ENCODE measurements at regions not wholly inside any gene's neighbourhood (a gene's known extent, or its start where the extent isn't known, plus 50 kb on each side); places are given as distances from the start of the nearest gene placed in this dataset.

DNA sequence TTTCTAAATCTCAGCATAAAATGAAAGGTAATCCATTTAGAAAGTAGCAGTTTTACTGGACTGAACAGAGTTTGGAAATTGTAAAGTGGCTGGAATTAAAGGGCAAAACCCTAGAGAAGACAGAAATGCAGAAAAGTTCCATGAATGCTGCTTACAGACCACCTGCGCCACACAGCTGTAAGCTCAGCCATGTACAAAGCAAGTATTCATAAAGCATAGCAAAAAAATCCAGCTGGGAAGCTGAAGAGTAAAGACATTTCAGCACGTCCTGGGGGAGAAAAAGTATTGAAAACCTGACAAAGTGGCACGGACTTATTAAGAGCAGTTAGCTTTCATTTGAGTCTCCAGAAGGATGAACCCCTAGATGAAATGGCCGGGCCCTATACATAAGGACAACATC lies 220.1 kb upstream of the CNTN5 start:
- H3K4me1 Mint-ChIP-seq, result no peaks in the 10 kb centered on the region
- Histone ChIP-seq H3K4me3 (replicated peaks in 1 of 3; ENCODE audit: low read depth in 2 of 3, low read length in 3 of 3) (no peak overlapping the region), H3K27me3 (ENCODE audit: control insufficient read depth in 2 of 2, insufficient read depth in 2 of 2, low read length in 2 of 2) (no peaks in the 10 kb centered on the region), H3K36me3 (replicated peaks in 1 of 2; ENCODE audit: control insufficient read depth in 1 of 2, insufficient read depth in 2 of 2, low read length in 2 of 2) (no peaks in the 10 kb centered on the region), H2AFZ (ENCODE audit: insufficient read depth, low read depth, low read length, poor library complexity, severe bottlenecking) (no peak overlapping the region), H3K4me2 (replicated peaks; ENCODE audit: extremely low read depth, low read length, poor library complexity, severe bottlenecking) (no peak overlapping the region), H3K27ac (ENCODE audit: low read depth in 1 of 2, low read length in 2 of 2) (no peak overlapping the region), H3K9me3 (replicated peaks in 1 of 2; ENCODE audit: control insufficient read depth in 1 of 2, insufficient read depth in 1 of 2, low read length in 2 of 2) (no peaks in the 10 kb centered on the region), H3K79me2 (ENCODE audit: insufficient read depth, low read length) (no peaks in the 10 kb centered on the region), H3K4me1 (ENCODE audit: control insufficient read depth in 1 of 2, insufficient read depth in 2 of 2, low read length in 2 of 2) (no peaks in the 10 kb centered on the region), H3K9ac (ENCODE audit: insufficient read depth, low read length, poor library complexity, severe bottlenecking) (no peak overlapping the region), H4K20me1 (ENCODE audit: insufficient read depth, low read length) (no peaks in the 10 kb centered on the region)
- H3K9me3 Mint-ChIP-seq, result peaks cover 0 to 6% (median 3%) of the 10 kb centered on the region in 7 donors
- no peak overlapping the region for H3K27ac Mint-ChIP-seq
- TF ChIP-seq, protein P1, sequence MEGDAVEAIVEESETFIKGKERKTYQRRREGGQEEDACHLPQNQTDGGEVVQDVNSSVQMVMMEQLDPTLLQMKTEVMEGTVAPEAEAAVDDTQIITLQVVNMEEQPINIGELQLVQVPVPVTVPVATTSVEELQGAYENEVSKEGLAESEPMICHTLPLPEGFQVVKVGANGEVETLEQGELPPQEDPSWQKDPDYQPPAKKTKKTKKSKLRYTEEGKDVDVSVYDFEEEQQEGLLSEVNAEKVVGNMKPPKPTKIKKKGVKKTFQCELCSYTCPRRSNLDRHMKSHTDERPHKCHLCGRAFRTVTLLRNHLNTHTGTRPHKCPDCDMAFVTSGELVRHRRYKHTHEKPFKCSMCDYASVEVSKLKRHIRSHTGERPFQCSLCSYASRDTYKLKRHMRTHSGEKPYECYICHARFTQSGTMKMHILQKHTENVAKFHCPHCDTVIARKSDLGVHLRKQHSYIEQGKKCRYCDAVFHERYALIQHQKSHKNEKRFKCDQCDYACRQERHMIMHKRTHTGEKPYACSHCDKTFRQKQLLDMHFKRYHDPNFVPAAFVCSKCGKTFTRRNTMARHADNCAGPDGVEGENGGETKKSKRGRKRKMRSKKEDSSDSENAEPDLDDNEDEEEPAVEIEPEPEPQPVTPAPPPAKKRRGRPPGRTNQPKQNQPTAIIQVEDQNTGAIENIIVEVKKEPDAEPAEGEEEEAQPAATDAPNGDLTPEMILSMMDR (IDR thresholded peaks at IDR 0.05), result no peak
- no peaks in the 10 kb centered on the region for H3K27me3 Mint-ChIP-seq (ENCODE audit: low read depth in 3 of 3)
- no peak for DNase-seq
- intact Hi-C loops (cut with micrococcal nuclease), result no loop called here
- WGBS (ENCODE audit: insufficient coverage), result 100% methylated on average over 1 of the region's 4 CpGs
- H3K4me3 Mint-ChIP-seq, result no peak overlapping the region
- H3K36me3 Mint-ChIP-seq, result no peaks in the 10 kb centered on the region

DNA sequence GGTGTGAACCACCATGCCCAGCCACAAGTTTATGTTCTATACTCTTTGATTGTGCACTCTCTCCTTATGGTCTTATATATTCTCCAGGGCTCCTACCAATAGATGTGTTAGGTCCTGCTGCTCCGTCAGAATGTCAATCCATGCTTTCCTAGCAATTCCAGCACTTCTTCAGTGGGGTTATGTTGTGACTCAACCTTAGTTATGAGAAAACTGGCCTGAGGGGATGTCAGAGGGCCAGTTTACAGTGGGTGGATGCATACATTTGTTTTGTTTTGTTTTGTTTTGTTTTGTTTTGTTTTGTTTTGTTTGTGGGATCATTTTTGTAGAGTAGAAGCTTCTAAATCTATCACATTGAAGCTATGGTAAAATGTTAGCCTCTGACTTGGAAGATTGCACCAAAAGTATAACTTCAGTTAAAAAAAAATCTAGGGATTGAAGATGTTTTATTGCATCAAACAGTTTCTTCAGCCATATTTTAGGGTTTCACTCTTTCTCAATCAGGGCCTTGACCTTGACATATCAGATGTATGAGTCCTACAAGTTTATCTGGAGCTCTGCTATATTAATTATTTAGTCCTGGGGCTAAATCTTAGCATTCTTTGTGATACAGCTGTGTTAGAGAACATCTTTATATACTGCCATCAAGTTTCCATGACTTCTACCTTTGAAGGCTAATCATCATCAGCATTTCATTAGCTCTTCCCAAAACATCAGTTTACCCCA lies 191.6 kb upstream of the CNTN5 start:
- intact Hi-C loops (cut with micrococcal nuclease), result no loop called here
- H3K9me3 ChIP-seq (replicated peaks in 1 of 2; ENCODE audit: control insufficient read depth in 1 of 2, insufficient read depth in 1 of 2, low read length in 2 of 2), result peaks cover 0 to 28% of the 10 kb centered on the region in 2 donors
- Mint-ChIP-seq H3K4me1 (no peaks in the 10 kb centered on the region), H3K27ac (no peak overlapping the region), H3K9me3 (peaks cover 0 to 14% (median 8%) of the 10 kb centered on the region in 7 donors), H3K36me3 (no peaks in the 10 kb centered on the region), H3K4me3 (no peak overlapping the region), H3K27me3 (ENCODE audit: low read depth in 3 of 3) (no peaks in the 10 kb centered on the region)
- H3K79me2 ChIP-seq (ENCODE audit: insufficient read depth, low read length), result no peaks in the 10 kb centered on the region
- TF ChIP-seq, protein P1 (IDR thresholded peaks at IDR 0.05), result no peak
- no peak overlapping the region for H3K4me2 ChIP-seq (replicated peaks; ENCODE audit: extremely low read depth, low read length, poor library complexity, severe bottlenecking)
- no peaks in the 10 kb centered on the region for H3K4me1 ChIP-seq (ENCODE audit: control insufficient read depth in 1 of 2, insufficient read depth in 2 of 2, low read length in 2 of 2)
- H4K20me1 ChIP-seq (ENCODE audit: insufficient read depth, low read length), result no peaks in the 10 kb centered on the region
- H2AFZ ChIP-seq (ENCODE audit: insufficient read depth, low read depth, low read length, poor library complexity, severe bottlenecking), result no peak overlapping the region
- H3K27ac ChIP-seq (ENCODE audit: low read depth in 1 of 2, low read length in 2 of 2), result no peak overlapping the region
- H3K9ac ChIP-seq (ENCODE audit: insufficient read depth, low read length, poor library complexity, severe bottlenecking), result no peak overlapping the region
- no peaks in the 10 kb centered on the region for H3K27me3 ChIP-seq (ENCODE audit: control insufficient read depth in 2 of 2, insufficient read depth in 2 of 2, low read length in 2 of 2)
- no peak overlapping the region for H3K4me3 ChIP-seq (replicated peaks in 1 of 3; ENCODE audit: low read depth in 2 of 3, low read length in 3 of 3)
- WGBS (ENCODE audit: insufficient coverage), result no CpG with 5 or more reads among the region's 1 CpG
- H3K36me3 ChIP-seq (replicated peaks in 1 of 2; ENCODE audit: control insufficient read depth in 1 of 2, insufficient read depth in 2 of 2, low read length in 2 of 2), result no peaks in the 10 kb centered on the region
- no peak for DNase-seq

All from CD14-positive monocyte (primary cell).